ENCODE measurements at regions not wholly inside any gene's neighbourhood (a gene's known extent, or its start where the extent isn't known, plus 50 kb on each side); places are given as distances from the start of the nearest gene placed in this dataset.

DNA sequence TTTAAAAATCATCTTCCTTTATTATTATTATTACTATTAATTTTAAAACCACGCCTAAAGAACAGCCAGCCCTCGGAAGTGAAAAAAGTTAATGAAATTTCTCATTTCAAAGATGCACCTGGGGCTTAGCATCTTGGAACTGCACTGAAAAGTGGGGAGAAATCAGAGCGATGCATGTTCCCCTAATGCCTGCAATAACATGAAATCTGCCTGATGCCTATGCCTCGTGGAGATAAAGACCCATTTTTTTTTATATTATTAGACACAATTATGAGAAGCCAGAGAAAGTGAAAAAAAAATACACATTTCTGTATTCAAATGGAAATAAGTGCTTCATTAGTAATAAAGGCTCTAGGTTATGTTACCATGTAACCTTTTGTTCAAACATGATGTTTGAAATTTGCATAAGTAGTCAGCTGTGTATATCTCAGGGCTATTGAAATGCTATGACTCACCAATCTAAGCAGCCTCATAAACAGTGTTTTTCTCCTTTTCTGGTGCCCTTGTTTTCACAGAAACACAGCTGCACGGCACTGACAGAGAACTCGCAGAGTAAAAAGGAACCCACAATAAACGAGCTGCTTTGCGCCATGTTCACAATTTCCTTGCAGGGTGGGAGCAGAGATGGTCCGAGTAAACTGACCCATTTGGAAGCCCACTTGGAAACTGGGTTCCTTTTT lies 175.8 kb upstream of the PRKCQ start:
- TF ChIP-seq, protein P1, sequence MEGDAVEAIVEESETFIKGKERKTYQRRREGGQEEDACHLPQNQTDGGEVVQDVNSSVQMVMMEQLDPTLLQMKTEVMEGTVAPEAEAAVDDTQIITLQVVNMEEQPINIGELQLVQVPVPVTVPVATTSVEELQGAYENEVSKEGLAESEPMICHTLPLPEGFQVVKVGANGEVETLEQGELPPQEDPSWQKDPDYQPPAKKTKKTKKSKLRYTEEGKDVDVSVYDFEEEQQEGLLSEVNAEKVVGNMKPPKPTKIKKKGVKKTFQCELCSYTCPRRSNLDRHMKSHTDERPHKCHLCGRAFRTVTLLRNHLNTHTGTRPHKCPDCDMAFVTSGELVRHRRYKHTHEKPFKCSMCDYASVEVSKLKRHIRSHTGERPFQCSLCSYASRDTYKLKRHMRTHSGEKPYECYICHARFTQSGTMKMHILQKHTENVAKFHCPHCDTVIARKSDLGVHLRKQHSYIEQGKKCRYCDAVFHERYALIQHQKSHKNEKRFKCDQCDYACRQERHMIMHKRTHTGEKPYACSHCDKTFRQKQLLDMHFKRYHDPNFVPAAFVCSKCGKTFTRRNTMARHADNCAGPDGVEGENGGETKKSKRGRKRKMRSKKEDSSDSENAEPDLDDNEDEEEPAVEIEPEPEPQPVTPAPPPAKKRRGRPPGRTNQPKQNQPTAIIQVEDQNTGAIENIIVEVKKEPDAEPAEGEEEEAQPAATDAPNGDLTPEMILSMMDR (IDR thresholded peaks at IDR 0.05; ENCODE audit: control insufficient read depth, insufficient read depth, low read depth, low read length, missing control alignments): no peak
- H3K4me3 ChIP-seq (ENCODE audit: control insufficient read depth, low read depth, low read length): no peak overlapping the region
- no peak for DNase-seq (ENCODE audit: low read depth)

DNA sequence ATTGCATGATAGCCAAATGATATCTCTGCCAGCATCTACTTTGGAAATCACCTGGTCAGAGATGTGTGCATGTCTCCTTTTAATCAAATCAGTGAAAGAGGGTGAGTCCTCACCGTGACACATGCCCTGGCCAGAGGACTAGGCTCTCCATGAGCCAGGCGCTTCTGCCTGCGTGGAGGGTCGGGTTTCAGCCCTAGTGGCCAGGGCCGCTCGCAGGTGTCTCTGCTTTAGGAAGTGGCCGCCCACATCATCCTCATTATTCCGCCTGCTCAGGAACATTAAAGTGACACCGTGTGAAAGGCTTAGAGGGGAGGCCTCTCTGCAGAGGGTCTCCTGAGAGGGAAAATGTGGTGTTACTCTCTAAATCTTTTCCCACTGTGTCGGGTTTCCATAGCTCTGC lies 173.6 kb upstream of the PRKCQ start:
- TF ChIP-seq, protein P1 (IDR thresholded peaks at IDR 0.05; ENCODE audit: control insufficient read depth, insufficient read depth, low read depth, low read length, missing control alignments): no peak
- DNase-seq (ENCODE audit: low read depth): no peak
- no peak overlapping the region for H3K4me3 ChIP-seq (ENCODE audit: control insufficient read depth, low read depth, low read length)

DNA sequence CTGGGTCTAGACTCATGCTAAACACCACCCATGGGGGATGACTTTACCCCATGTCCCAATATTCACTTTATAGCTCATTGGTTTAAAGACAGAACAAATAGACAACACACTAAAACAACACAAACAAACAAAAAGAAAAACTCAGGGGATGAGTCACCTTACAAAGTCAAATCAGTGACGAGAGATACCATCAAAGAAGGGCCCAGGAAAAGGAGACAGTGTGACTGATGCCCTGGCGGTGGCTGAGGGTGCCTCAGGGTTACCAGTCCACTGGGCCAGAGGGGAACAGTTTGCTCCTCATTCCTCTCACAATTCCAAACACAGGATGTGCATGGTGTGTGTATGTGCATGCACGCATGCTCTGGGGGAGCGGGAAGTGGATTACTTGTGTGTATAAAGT lies 171.3 kb upstream of the PRKCQ start:
- TF ChIP-seq, protein P1 (IDR thresholded peaks at IDR 0.05; ENCODE audit: control insufficient read depth, insufficient read depth, low read depth, low read length, missing control alignments): no peak
- no peak for DNase-seq (ENCODE audit: low read depth)
- H3K4me3 ChIP-seq (ENCODE audit: control insufficient read depth, low read depth, low read length): no peak overlapping the region

DNA sequence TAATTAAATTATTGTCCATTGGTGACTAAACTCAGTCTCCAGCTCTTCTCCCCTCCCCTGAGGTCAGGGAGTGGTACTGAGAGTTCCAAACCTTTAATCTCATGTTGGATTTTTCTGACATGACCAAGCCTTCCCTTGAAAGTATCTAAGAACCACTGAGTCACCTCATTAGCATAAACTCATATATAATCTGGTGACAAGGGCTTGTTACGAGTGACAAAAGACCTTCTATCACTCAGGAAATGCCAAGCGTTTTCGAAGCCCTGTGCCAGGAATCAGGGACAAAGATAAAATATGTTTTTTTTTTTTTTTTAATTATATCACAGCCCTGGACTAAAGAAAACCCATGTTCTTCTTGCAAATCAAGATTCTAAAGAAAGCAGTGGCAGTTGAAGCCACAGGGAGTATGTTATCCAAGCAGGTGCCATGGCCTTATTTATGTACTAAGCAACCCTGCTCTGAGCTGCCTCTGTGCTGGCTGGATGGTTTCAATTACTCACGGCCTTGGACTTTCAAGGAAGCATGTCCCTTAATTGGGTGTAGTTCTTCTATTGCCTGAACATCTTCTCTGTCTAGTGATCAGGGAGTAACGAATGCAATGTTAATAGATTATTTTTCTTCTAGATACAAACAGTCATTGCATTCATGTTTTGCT lies 169.0 kb upstream of the PRKCQ start:
- TF ChIP-seq, protein P1 (IDR thresholded peaks at IDR 0.05; ENCODE audit: control insufficient read depth, insufficient read depth, low read depth, low read length, missing control alignments): no peak
- no peak for DNase-seq (ENCODE audit: low read depth)
- H3K4me3 ChIP-seq (ENCODE audit: control insufficient read depth, low read depth, low read length): no peak overlapping the region

DNA sequence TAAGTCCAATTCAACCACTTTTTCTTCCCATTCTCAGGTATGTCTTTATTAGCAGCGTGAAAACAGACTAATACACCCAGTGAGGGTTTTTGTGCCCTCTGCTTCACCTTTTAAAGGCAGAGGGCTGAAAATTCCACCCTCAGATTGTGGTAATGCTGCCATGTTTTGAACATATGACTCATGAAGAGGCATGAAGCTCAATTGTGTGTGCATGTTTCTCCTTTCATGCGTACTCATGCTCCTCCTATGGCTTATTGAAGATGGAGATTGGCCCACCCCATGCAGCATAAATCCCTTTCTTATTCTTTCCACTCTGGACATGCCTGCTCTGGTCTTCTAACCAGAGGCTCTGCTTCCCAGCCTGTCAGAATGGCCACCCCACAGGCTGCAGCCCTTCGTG lies 168.0 kb upstream of the PRKCQ start:
- no peak for DNase-seq (ENCODE audit: low read depth)
- TF ChIP-seq, protein P1 (IDR thresholded peaks at IDR 0.05; ENCODE audit: control insufficient read depth, insufficient read depth, low read depth, low read length, missing control alignments): no peak
- H3K4me3 ChIP-seq (ENCODE audit: control insufficient read depth, low read depth, low read length): no peak overlapping the region

DNA sequence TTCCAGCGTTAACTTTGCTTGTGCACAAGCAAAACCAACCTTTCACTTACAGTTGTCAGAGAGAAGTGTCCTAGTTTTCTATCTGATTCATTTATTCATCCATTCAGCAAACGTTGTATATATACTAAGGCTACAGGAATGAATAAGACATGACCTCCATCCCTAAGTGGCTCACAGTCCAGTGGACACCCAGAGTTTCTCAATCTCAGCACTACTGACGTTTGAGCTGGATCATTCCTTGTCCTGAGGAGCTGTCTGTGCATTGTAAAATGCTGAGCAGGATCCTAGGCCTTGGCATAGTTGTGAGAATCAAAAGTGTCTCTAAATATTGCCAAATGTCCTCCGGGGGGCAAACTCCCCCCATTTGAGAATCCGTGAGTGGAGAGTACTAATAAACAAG lies 166.7 kb upstream of the PRKCQ start:
- no peak for DNase-seq (ENCODE audit: low read depth)
- TF ChIP-seq, protein P1 (IDR thresholded peaks at IDR 0.05; ENCODE audit: control insufficient read depth, insufficient read depth, low read depth, low read length, missing control alignments): no peak

More for the DNA sequence above, 166.7 kb upstream of the PRKCQ start:
- no peak overlapping the region for H3K4me3 ChIP-seq (ENCODE audit: control insufficient read depth, low read depth, low read length)

Measured in AG09309 (cell line).